Caco-2 (cell line): ENCODE measurements at regions not wholly inside any gene's neighbourhood (a gene's known extent, or its start where the extent isn't known, plus 50 kb on each side); places are given as distances from the start of the nearest gene placed in this dataset.

Source experiments
- BruUV-seq: library from RNA; stranded (reverse); fragments of 400-500 nt; replicated peaks from 2 replicates; lab custom pipeline; 2021; lab: Mats Ljungman, UMichigan
- CTCF ChIA-PET: fragments of 300-600 bp; sonication (Branson Sonifier 250); formaldehyde crosslinking; loops from one replicate; lab custom pipeline; 2022; ENCODE audit warnings: antibody characterized with exemption; lab: Charles Lee
- POLR2A ChIA-PET: fragments of 300-600 bp; sonication (Branson Sonifier 250); formaldehyde crosslinking; loops from one replicate; lab custom pipeline; 2022; ENCODE audit warnings: antibody characterized with exemption; lab: Charles Lee
- DNase-seq, 2 experiments: peaks; one replicate each; pipeline versions ENCODE4 v3.0.0 to v3.0.0-alpha.2; 2020 to 2022
- H3K27me3 ChIP-seq: replicated peaks from 2 replicates; pipeline ENCODE4 v1.6.0; 2011; ENCODE audit warnings: low read length; ENCODE audit not compliant: control insufficient read depth, insufficient read depth
- H3K36me3 ChIP-seq: 2 replicates; pipeline ENCODE4 v1.5.1; 2011; ENCODE audit warnings: low read length; ENCODE audit not compliant: control insufficient read depth, insufficient read depth
- H3K4me1 ChIP-seq: fragments of 250-450 bp; sonication (Bioruptor Pico); 2 replicates; pipeline ENCODE4 v1.5.1; 2020; ENCODE audit warnings: mild to moderate bottlenecking
- H3K4me3 ChIP-seq: 2 replicates; pipeline ENCODE4 v1.5.1; 2011; ENCODE audit warnings: low read depth, mild to moderate bottlenecking, control low read depth, low read length
- H3K9me3 ChIP-seq: fragments of 250-450 bp; sonication (Bioruptor Pico); 2 replicates; pipeline ENCODE4 v1.5.1; 2020; ENCODE audit warnings: mild to moderate bottlenecking, moderate library complexity
- H3K27ac Mint-ChIP-seq: one replicate; pipeline ENCODE4 v1.8.0; 2022; ENCODE audit warnings: mixed read lengths; ENCODE audit not compliant: unreplicated experiment
- H3K27me3 Mint-ChIP-seq: one replicate; pipeline ENCODE4 v1.8.0; 2022; ENCODE audit warnings: mixed read lengths; ENCODE audit not compliant: insufficient read depth, unreplicated experiment
- H3K36me3 Mint-ChIP-seq: one replicate; pipeline ENCODE4 v1.8.0; 2022; ENCODE audit warnings: mild to moderate bottlenecking, mixed read lengths; ENCODE audit not compliant: insufficient read depth, unreplicated experiment
- H3K4me1 Mint-ChIP-seq: one replicate; pipeline ENCODE4 v1.8.0; 2022; ENCODE audit warnings: low read depth, mixed read lengths; ENCODE audit not compliant: unreplicated experiment
- H3K4me3 Mint-ChIP-seq: one replicate; pipeline ENCODE4 v1.8.0; 2022; ENCODE audit warnings: mild to moderate bottlenecking, moderate library complexity, mixed read lengths; ENCODE audit not compliant: unreplicated experiment
- H3K9me3 Mint-ChIP-seq: one replicate; pipeline ENCODE4 v1.8.0; 2022; ENCODE audit warnings: mixed read lengths; ENCODE audit not compliant: unreplicated experiment
- intact Hi-C: fragments of 100-400 bp; cut with micrococcal nuclease; formaldehyde crosslinking; loops from one replicate; pipeline ENCODE4 v1.10.0; 2022; ENCODE audit not compliant: unreplicated experiment
- TF ChIP-seq, protein P1 (sequence below), 2 experiments: fragments of 200-600 bp in 1 of 2; IDR thresholded peaks; 1 replicate in 1 of 2; 2 replicates in 1 of 2; pipeline versions ENCODE4 v1.5.1 to v1.8.0; 2011 to 2022; ENCODE audit warnings: antibody characterized with exemption in 1 of 2, control low read depth in 1 of 2, inconsistent platforms in 1 of 2, low read depth in 1 of 2, low read length in 1 of 2, mild to moderate bottlenecking in 1 of 2, moderate library complexity in 1 of 2; ENCODE audit not compliant: insufficient read depth in 1 of 2, severe bottlenecking in 1 of 2, unreplicated experiment in 1 of 2

DNA sequence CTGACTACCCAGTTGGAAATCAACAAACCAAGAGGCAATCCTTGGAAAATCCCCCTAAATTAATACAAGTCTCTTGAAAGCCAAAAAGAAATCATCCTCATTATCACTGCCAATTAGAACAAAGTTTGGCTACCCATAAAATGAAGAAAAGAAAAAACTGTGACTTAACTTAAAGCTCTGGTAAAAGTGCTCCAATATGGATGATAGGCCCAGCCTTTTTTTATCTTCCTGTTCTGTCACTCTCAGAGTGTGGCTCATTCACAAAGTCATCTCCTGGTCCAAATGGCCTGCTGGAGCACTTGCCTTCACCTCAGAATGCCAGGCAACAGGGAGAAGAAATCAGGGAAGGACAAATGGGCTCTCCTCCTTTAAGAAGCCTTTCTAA lies 155.1 kb upstream of the GHITM start:
- ChIA-PET CTCF (no interaction called here), POLR2A (no interaction called here)
- no peaks in the 10 kb centered on the region for H3K9me3 Mint-ChIP-seq
- H3K4me3 ChIP-seq: no peak overlapping the region
- no peak for DNase-seq
- H3K4me3 Mint-ChIP-seq: no peak overlapping the region
- no peaks in the 10 kb centered on the region for H3K27me3 ChIP-seq
- H3K4me1 Mint-ChIP-seq: no peaks in the 10 kb centered on the region
- no peaks in the 10 kb centered on the region for H3K4me1 ChIP-seq
- H3K9me3 ChIP-seq: no peaks in the 10 kb centered on the region
- no peaks in the 10 kb centered on the region for H3K36me3 ChIP-seq
- BruUV-seq: no TSS peak
- no peaks in the 10 kb centered on the region for H3K36me3 Mint-ChIP-seq
- H3K27ac Mint-ChIP-seq: no peak overlapping the region
- peaks cover 4% of the 10 kb centered on the region for H3K27me3 Mint-ChIP-seq
- TF ChIP-seq, protein P1, sequence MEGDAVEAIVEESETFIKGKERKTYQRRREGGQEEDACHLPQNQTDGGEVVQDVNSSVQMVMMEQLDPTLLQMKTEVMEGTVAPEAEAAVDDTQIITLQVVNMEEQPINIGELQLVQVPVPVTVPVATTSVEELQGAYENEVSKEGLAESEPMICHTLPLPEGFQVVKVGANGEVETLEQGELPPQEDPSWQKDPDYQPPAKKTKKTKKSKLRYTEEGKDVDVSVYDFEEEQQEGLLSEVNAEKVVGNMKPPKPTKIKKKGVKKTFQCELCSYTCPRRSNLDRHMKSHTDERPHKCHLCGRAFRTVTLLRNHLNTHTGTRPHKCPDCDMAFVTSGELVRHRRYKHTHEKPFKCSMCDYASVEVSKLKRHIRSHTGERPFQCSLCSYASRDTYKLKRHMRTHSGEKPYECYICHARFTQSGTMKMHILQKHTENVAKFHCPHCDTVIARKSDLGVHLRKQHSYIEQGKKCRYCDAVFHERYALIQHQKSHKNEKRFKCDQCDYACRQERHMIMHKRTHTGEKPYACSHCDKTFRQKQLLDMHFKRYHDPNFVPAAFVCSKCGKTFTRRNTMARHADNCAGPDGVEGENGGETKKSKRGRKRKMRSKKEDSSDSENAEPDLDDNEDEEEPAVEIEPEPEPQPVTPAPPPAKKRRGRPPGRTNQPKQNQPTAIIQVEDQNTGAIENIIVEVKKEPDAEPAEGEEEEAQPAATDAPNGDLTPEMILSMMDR (IDR thresholded peaks at IDR 0.05; ENCODE audit: insufficient read depth in 1 of 2, low read depth in 1 of 2, low read length in 1 of 2, severe bottlenecking in 1 of 2, unreplicated experiment in 1 of 2): no peak
- intact Hi-C loops: no loop called here

DNA sequence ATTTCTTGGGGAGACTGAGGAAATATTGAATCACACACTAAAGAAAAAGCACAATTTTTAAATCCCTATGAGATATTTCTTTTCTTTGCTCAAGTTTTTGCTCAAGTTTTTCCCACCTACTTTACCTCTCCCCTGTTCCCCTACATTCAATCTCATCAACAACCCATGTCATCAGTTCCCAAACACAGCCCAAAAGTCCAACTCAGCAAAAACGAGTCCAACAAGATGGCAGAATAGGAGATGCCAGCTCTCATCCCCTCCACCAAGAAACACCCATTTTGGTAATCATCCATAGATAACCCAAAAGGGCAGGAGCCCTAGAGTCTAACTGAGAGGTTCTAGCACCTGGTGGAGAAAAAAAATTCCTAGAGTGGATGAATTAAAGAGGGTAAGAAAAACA lies 152.5 kb upstream of the GHITM start:
- peaks cover 4% of the 10 kb centered on the region for H3K27me3 Mint-ChIP-seq
- H3K4me3 Mint-ChIP-seq: no peak overlapping the region
- H3K27me3 ChIP-seq: no peaks in the 10 kb centered on the region
- no peaks in the 10 kb centered on the region for H3K9me3 Mint-ChIP-seq
- POLR2A ChIA-PET: no interaction called here
- no peaks in the 10 kb centered on the region for H3K36me3 ChIP-seq
- H3K4me1 ChIP-seq: no peaks in the 10 kb centered on the region
- no peaks in the 10 kb centered on the region for H3K36me3 Mint-ChIP-seq
- H3K9me3 ChIP-seq: no peaks in the 10 kb centered on the region
- TF ChIP-seq, protein P1 (IDR thresholded peaks at IDR 0.05; ENCODE audit: insufficient read depth in 1 of 2, low read depth in 1 of 2, low read length in 1 of 2, severe bottlenecking in 1 of 2, unreplicated experiment in 1 of 2): no peak
- CTCF ChIA-PET: no interaction called here
- DNase-seq: no peak
- H3K4me3 ChIP-seq: no peak overlapping the region
- intact Hi-C loops: no loop called here
- H3K27ac Mint-ChIP-seq: no peak overlapping the region
- H3K4me1 Mint-ChIP-seq: no peaks in the 10 kb centered on the region
- no TSS peak for BruUV-seq

DNA sequence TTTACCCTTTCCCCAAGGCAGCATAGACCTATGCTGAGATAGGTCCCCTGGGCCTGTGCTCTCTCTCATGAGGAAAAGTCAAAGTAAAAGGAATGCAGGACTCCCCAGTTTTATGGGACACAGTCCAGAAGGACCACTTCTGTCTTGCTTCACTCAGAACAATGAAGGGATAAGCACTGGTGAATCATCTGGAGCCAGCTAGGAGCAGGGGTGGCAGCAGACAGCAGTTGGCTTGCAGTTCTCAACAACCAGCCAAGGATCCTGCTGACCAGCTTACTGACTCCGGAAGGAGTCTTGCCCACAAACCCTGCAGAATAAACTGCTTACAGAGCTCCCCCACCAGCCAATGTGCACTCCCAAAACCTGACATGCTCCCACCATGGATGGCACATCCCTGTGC lies 152.1 kb upstream of the GHITM start:
- H3K9me3 ChIP-seq: no peaks in the 10 kb centered on the region
- H3K36me3 ChIP-seq: no peaks in the 10 kb centered on the region
- H3K4me3 ChIP-seq: no peak overlapping the region
- H3K27me3 Mint-ChIP-seq: peaks cover 4% of the 10 kb centered on the region
- intact Hi-C loops: no loop called here
- DNase-seq: no peak
- ChIA-PET CTCF (no interaction called here), POLR2A (no interaction called here)
- no peak overlapping the region for H3K4me3 Mint-ChIP-seq
- no peaks in the 10 kb centered on the region for H3K9me3 Mint-ChIP-seq
- no TSS peak for BruUV-seq
- peaks cover 3% of the 10 kb centered on the region for H3K36me3 Mint-ChIP-seq
- H3K4me1 ChIP-seq: no peaks in the 10 kb centered on the region
- H3K27ac Mint-ChIP-seq: no peak overlapping the region
- H3K27me3 ChIP-seq: no peaks in the 10 kb centered on the region
- no peaks in the 10 kb centered on the region for H3K4me1 Mint-ChIP-seq
- TF ChIP-seq, protein P1 (IDR thresholded peaks at IDR 0.05; ENCODE audit: insufficient read depth in 1 of 2, low read depth in 1 of 2, low read length in 1 of 2, severe bottlenecking in 1 of 2, unreplicated experiment in 1 of 2): no peak
